T-helper 17 cell (primary cell): ENCODE measurements at regions not wholly inside any gene's neighbourhood (a gene's known extent, or its start where the extent isn't known, plus 50 kb on each side); places are given as distances from the start of the nearest gene placed in this dataset.
"Not testable (repeated sequence)": the region's sequence is repeated elsewhere in the genome, so short reads cannot be mapped to it uniquely, and the experiment has no call there.

Source experiments
- ATAC-seq: fragments of 150-1000 bp; cut with Tn5 transposase; 2 replicates; pipeline ENCODE4 v1.10.0; 2021; ENCODE audit warnings: mild to moderate bottlenecking, moderate library complexity
- DNase-seq, 3 donors: peaks; one replicate each; pipeline versions ENCODE4 v3.0.0 to v3.0.0-alpha.2; 2020 to 2021
- H3K9me3 ChIP-seq: one replicate; pipeline ENCODE4 v1.7.0; 2013; ENCODE audit warnings: low read length, mild to moderate bottlenecking; ENCODE audit not compliant: control insufficient read depth, poor library complexity, severe bottlenecking
- H3K27ac Mint-ChIP-seq: one replicate; pipeline ENCODE4 v1.8.0; 2022; ENCODE audit warnings: mild to moderate bottlenecking, moderate library complexity, mixed read lengths
- H3K27me3 Mint-ChIP-seq: one replicate; pipeline ENCODE4 v1.8.0; 2022; ENCODE audit warnings: mixed read lengths
- H3K36me3 Mint-ChIP-seq: one replicate; pipeline ENCODE4 v1.8.0; 2022; ENCODE audit warnings: low read depth, mixed read lengths
- H3K4me1 Mint-ChIP-seq: one replicate; pipeline ENCODE4 v1.8.0; 2022; ENCODE audit warnings: mild to moderate bottlenecking, mixed read lengths
- H3K4me3 Mint-ChIP-seq: one replicate; pipeline ENCODE4 v1.8.0; 2022; ENCODE audit warnings: mild to moderate bottlenecking, moderate library complexity, mixed read lengths

DNA sequence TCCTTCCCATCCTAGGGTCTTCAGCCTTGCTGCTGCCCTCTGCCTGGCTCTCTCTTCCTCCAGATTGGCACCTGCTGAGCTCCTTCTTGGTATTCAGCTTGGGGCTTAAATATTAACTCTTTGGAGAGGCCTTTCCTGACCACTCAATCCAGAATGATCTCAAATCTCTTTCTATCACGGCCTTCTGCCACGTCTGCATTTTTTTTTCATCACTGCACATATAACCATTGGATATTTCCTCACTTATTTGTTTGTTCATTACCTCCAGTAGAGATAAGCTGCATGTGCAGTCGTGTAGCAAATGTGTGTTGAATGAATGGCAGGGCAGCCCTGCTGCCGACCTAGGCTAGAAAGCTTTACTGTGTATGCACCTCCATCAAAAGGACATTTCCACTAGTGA is 51.6 kb upstream of the MPP7 start:
- DNase-seq (no peak), ATAC-seq (no peak)
- Mint-ChIP-seq H3K4me1 (peaks cover 10% of the 10 kb centered on the region), H3K27me3 (no peaks in the 10 kb centered on the region), H3K36me3 (no peaks in the 10 kb centered on the region), H3K27ac (no peak overlapping the region), H3K4me3 (no peak overlapping the region)
- no peaks in the 10 kb centered on the region for H3K9me3 ChIP-seq

DNA sequence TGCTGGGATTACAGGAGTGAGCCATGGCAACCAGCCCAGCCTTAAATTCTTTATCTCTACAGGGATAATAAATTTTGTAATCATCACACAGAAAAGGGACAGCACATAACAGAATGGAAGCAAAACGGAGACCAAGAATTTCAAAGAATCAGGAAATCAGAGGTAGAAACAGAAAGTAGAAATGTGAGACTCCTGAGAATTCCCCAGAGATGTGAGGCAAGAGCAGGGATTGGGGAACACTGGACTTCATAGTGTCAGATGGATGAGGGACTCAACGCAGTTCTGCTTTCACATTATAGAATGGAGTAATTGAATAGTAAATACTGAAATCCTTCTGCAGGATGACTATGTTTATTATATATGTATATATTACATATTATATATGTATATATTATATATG is 52.5 kb upstream of the MPP7 start:
- peaks cover 10% of the 10 kb centered on the region for H3K4me1 Mint-ChIP-seq
- no peaks in the 10 kb centered on the region for H3K9me3 ChIP-seq
- H3K4me3 Mint-ChIP-seq, result no peak overlapping the region
- DNase-seq, result no peak
- H3K27ac Mint-ChIP-seq, result peak overlapping the region; percentile 49
- H3K27me3 Mint-ChIP-seq, result no peaks in the 10 kb centered on the region
- ATAC-seq, result no peak
- H3K36me3 Mint-ChIP-seq, result no peaks in the 10 kb centered on the region

GRCh38 chr10:28359334-28359733 is 56.5 kb upstream of the MPP7 start:
- Mint-ChIP-seq H3K36me3 (no peaks in the 10 kb centered on the region), H3K4me1 (peaks cover 10% of the 10 kb centered on the region), H3K27ac (no peak overlapping the region), H3K27me3 (no peaks in the 10 kb centered on the region), H3K4me3 (no peak overlapping the region)
- no peak for ATAC-seq
- no peak for DNase-seq
- H3K9me3 ChIP-seq, result no peaks in the 10 kb centered on the region

DNA sequence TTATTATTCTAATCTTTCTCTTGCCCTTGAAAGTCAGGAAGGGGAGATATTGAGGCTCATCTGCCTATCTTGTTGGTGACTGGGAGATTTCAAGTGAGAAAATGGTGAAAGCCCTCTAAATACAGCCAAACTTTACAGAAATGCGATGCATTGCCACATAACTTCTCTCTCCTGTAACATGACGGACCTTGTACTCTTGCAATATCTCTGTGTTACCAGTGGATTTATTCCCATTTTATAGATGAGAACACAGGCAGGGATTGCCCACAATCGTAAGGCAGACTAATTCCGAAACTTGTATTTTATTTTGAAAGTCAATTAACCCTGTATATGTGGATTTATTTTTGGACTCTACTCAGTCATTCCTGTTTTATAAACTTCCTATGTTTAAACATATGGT is 57.3 kb upstream of the MPP7 start:
- H3K36me3 Mint-ChIP-seq, result no peaks in the 10 kb centered on the region
- peaks cover 10% of the 10 kb centered on the region for H3K4me1 Mint-ChIP-seq
- no peaks in the 10 kb centered on the region for H3K27me3 Mint-ChIP-seq
- no peak for ATAC-seq
- DNase-seq, result no peak
- no peaks in the 10 kb centered on the region for H3K9me3 ChIP-seq
- no peak overlapping the region for H3K27ac Mint-ChIP-seq
- no peak overlapping the region for H3K4me3 Mint-ChIP-seq

- no peak for ATAC-seq
- Mint-ChIP-seq H3K36me3 (peaks cover 2% of the 10 kb centered on the region), H3K4me1 (peaks cover 20% of the 10 kb centered on the region), H3K27me3 (no peaks in the 10 kb centered on the region), H3K27ac (peak overlapping the region; percentile 91), H3K4me3 (no peak overlapping the region)
- DNase-seq, result no peak
- H3K9me3 ChIP-seq, result no peaks in the 10 kb centered on the region
Observed at GRCh38 chr10:28363376-28363775, 60.5 kb upstream of the MPP7 start.

- peak overlapping the region; percentile 70 for H3K4me3 Mint-ChIP-seq
- H3K27me3 Mint-ChIP-seq, result no peaks in the 10 kb centered on the region
- no peaks in the 10 kb centered on the region for H3K9me3 ChIP-seq
- peaks cover 21% of the 10 kb centered on the region for H3K4me1 Mint-ChIP-seq
- ATAC-seq (no peak), DNase-seq (no peak)
- peaks cover 2% of the 10 kb centered on the region for H3K36me3 Mint-ChIP-seq
- H3K27ac Mint-ChIP-seq, result peak overlapping the region; percentile 91
Observed at GRCh38 chr10:28365840-28366239, 63.0 kb upstream of the MPP7 start.

- no peaks in the 10 kb centered on the region for H3K27me3 Mint-ChIP-seq
- H3K9me3 ChIP-seq, result no peaks in the 10 kb centered on the region
- peak overlapping the region; percentile 91 for H3K27ac Mint-ChIP-seq
- peaks cover 21% of the 10 kb centered on the region for H3K4me1 Mint-ChIP-seq
- DNase-seq (no peak), ATAC-seq (no peak)
- H3K4me3 Mint-ChIP-seq, result no peak overlapping the region
- peaks cover 2% of the 10 kb centered on the region for H3K36me3 Mint-ChIP-seq
Observed at GRCh38 chr10:28366994-28367393, 64.1 kb upstream of the MPP7 start.

GRCh38 chr10:28367413-28367812 is 64.5 kb upstream of the MPP7 start:
- ATAC-seq, result no peak
- peak overlapping the region; percentile 91 for H3K27ac Mint-ChIP-seq
- DNase-seq, result no peak
- H3K36me3 Mint-ChIP-seq, result peaks cover 2% of the 10 kb centered on the region
- peaks cover 21% of the 10 kb centered on the region for H3K4me1 Mint-ChIP-seq
- H3K4me3 Mint-ChIP-seq, result peak overlapping the region; percentile 76
- H3K9me3 ChIP-seq, result no peaks in the 10 kb centered on the region
- no peaks in the 10 kb centered on the region for H3K27me3 Mint-ChIP-seq

DNA sequence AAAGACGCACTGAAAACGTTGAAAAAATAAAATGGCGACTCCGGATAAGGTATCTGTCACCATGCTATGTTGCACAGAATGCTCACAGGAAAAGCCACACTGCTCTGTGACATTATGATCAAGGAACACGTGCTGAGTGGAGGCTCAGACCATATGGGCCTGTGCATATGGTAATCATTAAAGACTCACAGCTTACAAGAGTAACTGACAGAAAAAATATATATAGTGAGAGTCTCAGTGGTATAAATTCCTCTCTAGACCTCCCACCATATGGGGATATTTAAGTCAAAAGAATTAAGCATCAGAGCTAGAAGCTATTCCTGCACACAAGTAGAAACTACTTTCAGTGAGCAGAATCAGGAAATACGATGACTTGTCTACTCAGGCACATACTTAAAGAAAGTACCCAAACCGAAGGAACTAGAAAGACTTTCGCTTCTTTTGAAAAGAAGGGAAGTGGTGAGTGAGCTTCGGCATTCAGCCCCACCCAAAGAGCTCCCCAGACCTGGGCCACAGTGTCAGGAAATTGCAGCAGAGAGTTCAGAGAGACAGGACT is 65.1 kb upstream of the MPP7 start:
- Mint-ChIP-seq H3K36me3 (peaks cover 2% of the 10 kb centered on the region), H3K27me3 (no peaks in the 10 kb centered on the region), H3K27ac (peak overlapping the region; percentile 91), H3K4me1 (peaks cover 21% of the 10 kb centered on the region), H3K4me3 (peak overlapping the region; percentile 76)
- no peaks in the 10 kb centered on the region for H3K9me3 ChIP-seq
- DNase-seq (peak in 2 of 3 donors; percentile 25), ATAC-seq (peak; percentile 98)

DNA sequence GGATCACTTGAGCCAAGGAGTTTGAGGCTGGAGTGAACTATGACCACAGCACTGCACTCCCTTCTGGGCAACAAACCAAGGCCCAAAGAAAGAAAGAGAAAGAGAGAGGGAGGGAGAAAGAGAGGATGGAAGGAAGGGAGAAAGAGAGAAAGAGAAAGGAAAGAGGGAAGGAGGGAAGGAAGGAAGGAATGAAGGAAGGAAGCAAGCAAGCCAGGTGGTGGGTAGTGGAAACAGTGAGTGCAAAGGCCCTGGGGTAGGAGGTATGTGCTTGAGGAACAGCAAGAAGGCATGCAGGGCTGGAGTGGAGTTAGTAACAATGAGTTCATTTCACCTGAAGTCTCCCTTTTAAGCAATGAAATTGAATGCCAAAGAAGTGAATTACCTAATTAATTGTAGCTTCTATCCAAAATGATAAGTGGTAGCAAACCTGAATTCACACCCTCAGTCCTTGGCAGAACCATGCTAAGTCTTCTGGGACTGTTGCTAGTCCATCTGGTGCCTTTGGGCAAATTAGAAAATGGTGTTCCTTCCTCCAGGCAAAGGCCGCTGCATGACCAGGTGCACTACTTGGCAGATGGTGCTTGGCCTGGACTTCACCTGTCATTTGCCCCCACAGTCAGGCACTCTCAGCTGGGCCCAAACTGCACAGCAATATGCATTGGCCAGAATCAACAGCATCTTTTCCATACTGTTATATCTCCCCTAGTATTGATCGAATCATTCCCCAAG is 67.4 kb upstream of the MPP7 start:
- DNase-seq, result no peak
- no peaks in the 10 kb centered on the region for H3K27me3 Mint-ChIP-seq
- peak overlapping the region; percentile 91 for H3K27ac Mint-ChIP-seq
- H3K36me3 Mint-ChIP-seq, result peaks cover 2% of the 10 kb centered on the region
- H3K9me3 ChIP-seq, result no peaks in the 10 kb centered on the region
- no peak overlapping the region for H3K4me3 Mint-ChIP-seq
- peaks cover 20% of the 10 kb centered on the region for H3K4me1 Mint-ChIP-seq
- ATAC-seq, result no peak

- H3K9me3 ChIP-seq, H3K27me3 Mint-ChIP-seq, H3K36me3 Mint-ChIP-seq, ATAC-seq, DNase-seq, H3K4me3 Mint-ChIP-seq, H3K27ac Mint-ChIP-seq: not testable (repeated sequence)
- H3K4me1 Mint-ChIP-seq, result peaks cover 12% of the 10 kb centered on the region
Observed at GRCh38 chr10:28371638-28372037, 68.8 kb upstream of the MPP7 start.

DNA sequence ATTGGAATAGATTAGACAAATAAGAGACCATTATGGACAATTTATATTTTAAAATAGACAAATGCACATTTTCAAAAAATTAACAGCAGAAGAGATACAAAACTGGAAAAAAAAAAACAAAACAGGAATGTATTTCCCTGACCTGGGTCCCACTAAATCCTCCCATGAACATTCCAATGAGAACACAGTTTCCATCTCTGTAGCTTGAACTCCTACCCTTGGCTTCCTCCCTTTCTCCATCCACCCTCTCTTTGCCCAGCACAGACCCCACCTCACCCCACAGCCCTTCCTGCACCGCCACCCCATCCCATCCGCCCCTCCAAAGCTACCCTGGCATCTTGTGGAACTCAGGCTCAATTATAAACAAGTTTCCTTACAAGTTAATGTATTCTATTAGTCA is 71.2 kb upstream of the MPP7 start:
- peak overlapping the region; percentile 6 for H3K27ac Mint-ChIP-seq
- no peak for ATAC-seq
- no peak overlapping the region for H3K4me3 Mint-ChIP-seq

GRCh38 chr10:28375399-28376354 is 72.8 kb upstream of the MPP7 start:
- Mint-ChIP-seq H3K4me1 (peaks cover 14% of the 10 kb centered on the region), H3K27ac (peak overlapping the region; percentile 6), H3K36me3 (no peaks in the 10 kb centered on the region), H3K27me3 (no peaks in the 10 kb centered on the region), H3K4me3 (no peak overlapping the region)
- DNase-seq (no peak), ATAC-seq (no peak)
- no peaks in the 10 kb centered on the region for H3K9me3 ChIP-seq

More for the DNA sequence above, 71.2 kb upstream of the MPP7 start:
- H3K4me1 Mint-ChIP-seq, result peaks cover 9% of the 10 kb centered on the region
- H3K9me3 ChIP-seq, result no peaks in the 10 kb centered on the region
- H3K27me3 Mint-ChIP-seq, result no peaks in the 10 kb centered on the region
- H3K36me3 Mint-ChIP-seq, result no peaks in the 10 kb centered on the region
- DNase-seq, result no peak
